ENCODE measurements at regions not wholly inside any gene's neighbourhood (a gene's known extent, or its start where the extent isn't known, plus 50 kb on each side); places are given as distances from the start of the nearest gene placed in this dataset.

DNA sequence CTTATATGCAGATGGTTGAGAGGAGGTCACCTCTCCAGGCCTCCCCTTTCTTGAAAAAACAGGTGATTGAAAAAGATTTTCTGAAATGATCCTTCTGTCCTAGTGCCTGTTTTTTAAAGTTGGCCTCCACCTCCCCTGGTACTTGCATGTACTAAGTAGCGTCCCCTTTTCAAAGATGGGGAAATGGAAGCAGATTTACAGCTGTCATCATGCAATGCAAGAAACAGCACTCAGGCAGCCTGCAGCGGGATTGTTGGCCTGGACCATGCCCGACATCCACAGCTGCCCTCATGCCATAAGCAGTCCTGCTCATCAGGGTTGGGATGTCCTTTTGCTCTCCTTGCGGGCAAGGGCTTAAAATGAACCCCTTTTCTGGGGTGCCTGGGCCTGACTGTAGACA is 127.2 kb upstream of the MGMT start:
- Histone ChIP-seq H3K27me3 (ENCODE audit: low read length) (0 out of 2 replicates have a peak, but pooled peaks cover under 1% of the 10 kb centered on the region), H3K4me2 (ENCODE audit: low read length) (no peak overlapping the region), H3K9me2 (replicated peaks; ENCODE audit: low read length) (no peaks in the 10 kb centered on the region), H2AFZ (ENCODE audit: low read length) (no peak overlapping the region), H3K4me3 (ENCODE audit: low read length) (no peak overlapping the region), H3K4me1 (ENCODE audit: insufficient read depth, low read length) (no peaks in the 10 kb centered on the region), H3K36me3 (ENCODE audit: low read depth, low read length) (no peaks in the 10 kb centered on the region), H3K9ac (ENCODE audit: low read length) (no peak overlapping the region), H4K20me1 (ENCODE audit: low read length) (no peaks in the 10 kb centered on the region), H3K9me3 (ENCODE audit: low read length) (no peaks in the 10 kb centered on the region), H3K79me2 (ENCODE audit: low read length) (no peaks in the 10 kb centered on the region), H3F3A (ENCODE audit: low read length, unreplicated experiment) (no peaks in the 10 kb centered on the region), H3K27ac (ENCODE audit: low read length) (no peak overlapping the region)
- ChIA-PET POLR2A (ENCODE audit: unreplicated experiment) (no interaction called here), CTCF (no interaction called here)
- BruUV-seq (replicated peaks), result no TSS peak
- TF ChIP-seq, protein P1, sequence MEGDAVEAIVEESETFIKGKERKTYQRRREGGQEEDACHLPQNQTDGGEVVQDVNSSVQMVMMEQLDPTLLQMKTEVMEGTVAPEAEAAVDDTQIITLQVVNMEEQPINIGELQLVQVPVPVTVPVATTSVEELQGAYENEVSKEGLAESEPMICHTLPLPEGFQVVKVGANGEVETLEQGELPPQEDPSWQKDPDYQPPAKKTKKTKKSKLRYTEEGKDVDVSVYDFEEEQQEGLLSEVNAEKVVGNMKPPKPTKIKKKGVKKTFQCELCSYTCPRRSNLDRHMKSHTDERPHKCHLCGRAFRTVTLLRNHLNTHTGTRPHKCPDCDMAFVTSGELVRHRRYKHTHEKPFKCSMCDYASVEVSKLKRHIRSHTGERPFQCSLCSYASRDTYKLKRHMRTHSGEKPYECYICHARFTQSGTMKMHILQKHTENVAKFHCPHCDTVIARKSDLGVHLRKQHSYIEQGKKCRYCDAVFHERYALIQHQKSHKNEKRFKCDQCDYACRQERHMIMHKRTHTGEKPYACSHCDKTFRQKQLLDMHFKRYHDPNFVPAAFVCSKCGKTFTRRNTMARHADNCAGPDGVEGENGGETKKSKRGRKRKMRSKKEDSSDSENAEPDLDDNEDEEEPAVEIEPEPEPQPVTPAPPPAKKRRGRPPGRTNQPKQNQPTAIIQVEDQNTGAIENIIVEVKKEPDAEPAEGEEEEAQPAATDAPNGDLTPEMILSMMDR (conservative IDR thresholded peaks at IDR 0.05; ENCODE audit: low read depth, low read length), result no peak
- TF ChIP-seq EZH2phosphoT487 (IDR thresholded peaks at IDR 0.05; ENCODE audit: borderline replicate concordance, low read length), result no peak
- no peak for TF ChIP-seq EZH2 (IDR thresholded peaks at IDR 0.05; ENCODE audit: low read length, unreplicated experiment)
- intact Hi-C loops (cut with micrococcal nuclease), result no loop called here
- no peak for DNase-seq
- no peak for ATAC-seq

DNA sequence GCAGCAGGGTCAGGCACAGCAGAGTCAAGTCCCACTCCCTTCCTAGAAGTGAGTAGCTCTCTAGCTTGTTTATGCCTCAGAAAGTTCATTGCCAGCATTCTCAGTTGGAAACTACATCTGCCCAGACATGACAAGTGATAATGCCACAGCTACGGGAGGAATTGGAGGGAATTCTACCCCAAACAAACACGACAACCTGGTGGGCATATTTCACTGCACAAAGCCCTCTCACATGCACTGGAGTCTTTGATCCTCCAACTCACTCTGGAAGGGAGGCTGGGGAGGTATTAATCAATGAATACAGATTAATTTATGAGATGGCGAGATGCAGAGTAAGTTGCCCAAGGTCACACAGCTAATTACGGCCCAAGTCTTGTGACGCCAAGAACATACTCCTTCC is 126.0 kb upstream of the MGMT start:
- H3K4me3 ChIP-seq (ENCODE audit: low read length), result no peak overlapping the region
- no peaks in the 10 kb centered on the region for H3K4me1 ChIP-seq (ENCODE audit: insufficient read depth, low read length)
- no peak overlapping the region for H3K9ac ChIP-seq (ENCODE audit: low read length)
- H4K20me1 ChIP-seq (ENCODE audit: low read length), result no peaks in the 10 kb centered on the region
- no peaks in the 10 kb centered on the region for H3K79me2 ChIP-seq (ENCODE audit: low read length)
- 0 out of 2 replicates have a peak, but pooled peaks cover 7% of the 10 kb centered on the region for H3K27me3 ChIP-seq (ENCODE audit: low read length)
- no peak for TF ChIP-seq EZH2phosphoT487 (IDR thresholded peaks at IDR 0.05; ENCODE audit: borderline replicate concordance, low read length)
- TF ChIP-seq, protein P1 (conservative IDR thresholded peaks at IDR 0.05; ENCODE audit: low read depth, low read length), result no peak
- TF ChIP-seq EZH2 (IDR thresholded peaks at IDR 0.05; ENCODE audit: low read length, unreplicated experiment), result no peak
- ChIA-PET POLR2A (ENCODE audit: unreplicated experiment) (no interaction called here), CTCF (no interaction called here)
- H3K9me2 ChIP-seq (replicated peaks; ENCODE audit: low read length), result no peaks in the 10 kb centered on the region
- no peaks in the 10 kb centered on the region for H3K36me3 ChIP-seq (ENCODE audit: low read depth, low read length)
- intact Hi-C loops (cut with micrococcal nuclease), result no loop called here
- H3K4me2 ChIP-seq (ENCODE audit: low read length), result no peak overlapping the region
- H3F3A ChIP-seq (ENCODE audit: low read length, unreplicated experiment), result no peaks in the 10 kb centered on the region
- no peak overlapping the region for H3K27ac ChIP-seq (ENCODE audit: low read length)
- H2AFZ ChIP-seq (ENCODE audit: low read length), result no peak overlapping the region
- no peak for DNase-seq
- no TSS peak for BruUV-seq (replicated peaks)
- H3K9me3 ChIP-seq (ENCODE audit: low read length), result no peaks in the 10 kb centered on the region
- ATAC-seq, result no peak

DNA sequence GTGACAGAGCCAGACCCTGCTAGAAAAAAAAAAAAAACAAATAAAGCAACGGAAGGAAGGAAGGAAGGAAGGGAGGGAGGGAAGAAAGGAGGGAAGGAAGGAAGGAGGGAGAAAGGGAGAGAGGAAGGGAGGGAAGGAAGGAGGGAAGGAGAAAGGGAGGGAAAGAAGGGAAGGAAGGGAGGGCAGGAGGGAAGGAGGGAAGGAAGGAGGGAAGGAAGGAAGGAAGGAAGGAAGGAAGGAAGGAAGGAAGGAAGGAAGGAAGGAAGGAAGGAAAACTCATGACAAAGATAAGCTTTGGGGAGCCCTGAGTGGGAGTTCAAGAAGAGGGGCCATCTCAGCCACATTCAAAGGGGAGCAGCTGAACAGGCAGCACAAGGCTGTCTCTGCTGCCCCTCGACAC is 124.7 kb upstream of the MGMT start:
- ChIA-PET POLR2A (ENCODE audit: unreplicated experiment) (no interaction called here), CTCF (no interaction called here)
- Histone ChIP-seq H3K27me3 (ENCODE audit: low read length) (0 out of 2 replicates have a peak, but pooled peaks cover 15% of the 10 kb centered on the region), H3K9me3 (ENCODE audit: low read length) (no peaks in the 10 kb centered on the region), H3K9ac (ENCODE audit: low read length) (no peak overlapping the region), H3F3A (ENCODE audit: low read length, unreplicated experiment) (no peaks in the 10 kb centered on the region), H4K20me1 (ENCODE audit: low read length) (no peaks in the 10 kb centered on the region), H3K9me2 (replicated peaks; ENCODE audit: low read length) (no peaks in the 10 kb centered on the region), H3K4me1 (ENCODE audit: insufficient read depth, low read length) (no peaks in the 10 kb centered on the region), H3K79me2 (ENCODE audit: low read length) (no peaks in the 10 kb centered on the region), H2AFZ (ENCODE audit: low read length) (no peak overlapping the region), H3K36me3 (ENCODE audit: low read depth, low read length) (no peaks in the 10 kb centered on the region), H3K4me3 (ENCODE audit: low read length) (no peak overlapping the region), H3K27ac (ENCODE audit: low read length) (no peak overlapping the region), H3K4me2 (ENCODE audit: low read length) (no peak overlapping the region)
- TF ChIP-seq EZH2 (IDR thresholded peaks at IDR 0.05; ENCODE audit: low read length, unreplicated experiment) (no peak), EZH2phosphoT487 (IDR thresholded peaks at IDR 0.05; ENCODE audit: borderline replicate concordance, low read length) (no peak)
- TF ChIP-seq, protein P1 (conservative IDR thresholded peaks at IDR 0.05; ENCODE audit: low read depth, low read length), result no peak
- BruUV-seq (replicated peaks), result no TSS peak
- no peak for DNase-seq
- ATAC-seq, result no peak
- intact Hi-C loops (cut with micrococcal nuclease), result no loop called here

Data from PC-3 (cell line).